GM12892 (cell line): ENCODE measurements at regions not wholly inside any gene's neighbourhood (a gene's known extent, or its start where the extent isn't known, plus 50 kb on each side); places are given as distances from the start of the nearest gene placed in this dataset.

Experiments used
- POLR2A ChIP-seq: IDR thresholded peaks from 2 replicates; pipeline ENCODE4 v1.6.1; 2011; ENCODE audit warnings: low read depth, low read length, control low read depth
- POLR2AphosphoS5 ChIP-seq: IDR thresholded peaks from 2 replicates; pipeline ENCODE4 v1.6.1; 2011; ENCODE audit warnings: low read depth, low read length, control low read depth
- TAF1 ChIP-seq: IDR thresholded peaks from 2 replicates; pipeline ENCODE4 v1.6.1; 2011; ENCODE audit warnings: low read depth, mild to moderate bottlenecking, control low read depth, low read length, borderline replicate concordance

GRCh38 chr16:18068477-18068876, 268.1 kb downstream of the NPIPA8 start:
- no peak for TF ChIP-seq TAF1
- no peak for TF ChIP-seq POLR2AphosphoS5
- TF ChIP-seq POLR2A = no peak
